PC-9 (cell line): ENCODE measurements at regions not wholly inside any gene's neighbourhood (a gene's known extent, or its start where the extent isn't known, plus 50 kb on each side); places are given as distances from the start of the nearest gene placed in this dataset.

ENCODE experiments used
- EZH2 ChIP-seq: fragments of 200-600 bp; sonication (generic); IDR thresholded peaks from 2 replicates; pipeline ENCODE4 v1.8.0; 2017; ENCODE audit warnings: antibody characterized with exemption, low read depth
- TF ChIP-seq, protein P1 (sequence below): fragments of 200-600 bp; sonication (generic); conservative IDR thresholded peaks from 2 replicates; pipeline ENCODE4 v1.6.1; 2017; ENCODE audit warnings: mixed run types, antibody characterized with exemption, mild to moderate bottlenecking, moderate library complexity

DNA sequence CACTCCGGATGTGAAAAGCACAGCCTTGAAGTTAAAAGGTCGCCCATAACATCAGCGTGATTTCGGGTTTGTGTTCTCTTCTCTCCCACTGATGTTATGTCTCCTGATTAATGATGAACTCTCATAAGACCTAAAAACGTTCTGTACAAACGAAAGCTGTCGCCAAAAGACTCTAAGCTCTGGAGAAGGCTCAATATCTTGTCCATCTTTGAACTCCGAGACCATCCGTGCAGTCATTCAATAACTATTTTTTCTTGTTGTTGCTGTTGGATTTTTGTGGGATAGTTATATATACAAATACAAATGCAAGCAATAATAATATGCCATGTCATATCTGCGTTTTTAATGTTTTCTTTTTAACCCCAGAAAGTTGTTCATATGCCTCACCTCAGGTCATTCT, 291.8 kb upstream of the MARCKS start:
- TF ChIP-seq, protein P1, sequence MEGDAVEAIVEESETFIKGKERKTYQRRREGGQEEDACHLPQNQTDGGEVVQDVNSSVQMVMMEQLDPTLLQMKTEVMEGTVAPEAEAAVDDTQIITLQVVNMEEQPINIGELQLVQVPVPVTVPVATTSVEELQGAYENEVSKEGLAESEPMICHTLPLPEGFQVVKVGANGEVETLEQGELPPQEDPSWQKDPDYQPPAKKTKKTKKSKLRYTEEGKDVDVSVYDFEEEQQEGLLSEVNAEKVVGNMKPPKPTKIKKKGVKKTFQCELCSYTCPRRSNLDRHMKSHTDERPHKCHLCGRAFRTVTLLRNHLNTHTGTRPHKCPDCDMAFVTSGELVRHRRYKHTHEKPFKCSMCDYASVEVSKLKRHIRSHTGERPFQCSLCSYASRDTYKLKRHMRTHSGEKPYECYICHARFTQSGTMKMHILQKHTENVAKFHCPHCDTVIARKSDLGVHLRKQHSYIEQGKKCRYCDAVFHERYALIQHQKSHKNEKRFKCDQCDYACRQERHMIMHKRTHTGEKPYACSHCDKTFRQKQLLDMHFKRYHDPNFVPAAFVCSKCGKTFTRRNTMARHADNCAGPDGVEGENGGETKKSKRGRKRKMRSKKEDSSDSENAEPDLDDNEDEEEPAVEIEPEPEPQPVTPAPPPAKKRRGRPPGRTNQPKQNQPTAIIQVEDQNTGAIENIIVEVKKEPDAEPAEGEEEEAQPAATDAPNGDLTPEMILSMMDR = no peak
- TF ChIP-seq EZH2 = no peak
